Hypothalamus (tissue), 51 donors: ENCODE measurements at regions not wholly inside any gene's neighbourhood (a gene's known extent, or its start where the extent isn't known, plus 50 kb on each side); places are given as distances from the start of the nearest gene placed in this dataset.

ENCODE experiments used
- DNase-seq, 51 donors: peaks; one replicate each; lab custom pipeline; 2025; lab: John Stamatoyannopoulos, UW

GRCh38 chr17:63364944-63365343, 81.2 kb downstream of the CYB561 start:
- DNase-seq: no peak

- peak in 1 of 51 donors; percentile 14 for DNase-seq
Observed at GRCh38 chr17:63365366-63366240, 80.5 kb downstream of the CYB561 start.

- no peak for DNase-seq
Observed at GRCh38 chr17:63366241-63366566, 79.9 kb downstream of the CYB561 start.

GRCh38 chr17:63369233-63369632, 76.9 kb downstream of the CYB561 start:
- no peak for DNase-seq

- no peak for DNase-seq
Observed at GRCh38 chr17:63370696-63371095, 75.4 kb downstream of the CYB561 start.

- no peak for DNase-seq
Observed at GRCh38 chr17:63376949-63377348, 69.2 kb downstream of the CYB561 start.

GRCh38 chr17:63378411-63379375, 67.4 kb downstream of the CYB561 start:
- DNase-seq: no peak

GRCh38 chr17:63379636-63380035, 66.5 kb downstream of the CYB561 start:
- DNase-seq: no peak

GRCh38 chr17:63381101-63381729, 64.9 kb downstream of the CYB561 start:
- DNase-seq: no peak

- no peak for DNase-seq
Observed at GRCh38 chr17:63382136-63382535, 64.0 kb downstream of the CYB561 start.
